NCI-H1930 (cell line): ENCODE measurements at regions not wholly inside any gene's neighbourhood (a gene's known extent, or its start where the extent isn't known, plus 50 kb on each side); places are given as distances from the start of the nearest gene placed in this dataset.
"Not testable (repeated sequence)": the region's sequence is repeated elsewhere in the genome, so short reads cannot be mapped to it uniquely, and the experiment has no call there.

Experiments
- DNase-seq, 2 experiments: peaks; one replicate each; lab custom pipeline; 2025; lab: John Stamatoyannopoulos, UW

- no peak for DNase-seq
Observed at GRCh38 chr7:142440906-142441411, 183.1 kb upstream of the PRSS58 start.

GRCh38 chr7:142440219-142440905 lies 182.5 kb upstream of the PRSS58 start:
- DNase-seq, result no peak

GRCh38 chr7:142439739-142440138 lies 181.9 kb upstream of the PRSS58 start:
- DNase-seq, result no peak

DNA sequence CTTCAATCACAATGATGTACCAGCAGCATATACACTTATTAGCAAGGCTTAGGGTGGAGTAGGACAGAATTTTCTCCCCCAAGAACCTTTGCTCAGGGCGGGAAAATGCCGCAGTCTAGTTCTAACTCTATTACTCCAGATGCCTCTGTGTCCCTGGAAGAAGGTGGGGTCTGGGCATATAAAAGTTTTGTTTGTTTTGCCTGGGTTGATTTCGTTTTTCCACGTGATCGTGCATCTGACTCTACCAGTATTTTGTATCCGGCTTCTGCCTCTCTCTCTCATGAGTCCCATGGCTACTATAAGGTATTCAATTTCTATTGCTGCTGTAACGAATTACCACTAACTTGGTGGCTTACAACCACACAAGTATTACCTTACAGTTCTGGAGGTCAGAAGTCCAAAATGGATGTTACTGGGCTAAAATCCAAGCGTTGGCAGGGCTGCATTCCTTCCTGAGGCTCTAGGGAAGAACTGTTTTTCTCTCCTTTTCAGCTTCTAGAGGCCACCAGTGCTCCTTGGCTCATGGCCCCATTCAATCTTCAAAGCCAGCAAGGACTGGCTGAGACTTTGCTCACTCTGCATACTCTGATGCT lies 181.2 kb upstream of the PRSS58 start:
- DNase-seq, result no peak

- DNase-seq, result peak in 1 of 2 experiments; percentile 11
Observed at GRCh38 chr7:142438235-142438922, 180.5 kb upstream of the PRSS58 start.

GRCh38 chr7:142437741-142438140 lies 179.9 kb upstream of the PRSS58 start:
- no peak for DNase-seq

DNA sequence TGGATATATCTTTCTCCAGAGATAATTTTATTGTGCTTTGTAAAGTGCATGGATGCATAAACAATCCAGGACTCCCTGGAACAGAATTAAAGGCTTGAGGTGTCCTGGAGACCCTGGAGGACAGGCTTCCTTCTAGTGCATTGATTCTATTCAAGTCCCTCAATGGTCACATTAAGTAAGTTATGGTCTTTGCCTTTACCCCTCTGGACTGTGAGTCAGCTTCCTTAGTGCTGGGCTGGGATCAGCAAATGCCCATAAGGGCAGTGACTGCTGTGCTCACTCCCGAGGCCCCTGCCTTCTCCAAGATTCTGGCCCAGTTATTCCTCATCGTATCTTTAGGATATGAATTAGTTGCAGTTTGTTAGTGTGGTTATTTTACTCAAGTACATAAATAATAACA lies 178.7 kb upstream of the PRSS58 start:
- DNase-seq, result no peak

DNA sequence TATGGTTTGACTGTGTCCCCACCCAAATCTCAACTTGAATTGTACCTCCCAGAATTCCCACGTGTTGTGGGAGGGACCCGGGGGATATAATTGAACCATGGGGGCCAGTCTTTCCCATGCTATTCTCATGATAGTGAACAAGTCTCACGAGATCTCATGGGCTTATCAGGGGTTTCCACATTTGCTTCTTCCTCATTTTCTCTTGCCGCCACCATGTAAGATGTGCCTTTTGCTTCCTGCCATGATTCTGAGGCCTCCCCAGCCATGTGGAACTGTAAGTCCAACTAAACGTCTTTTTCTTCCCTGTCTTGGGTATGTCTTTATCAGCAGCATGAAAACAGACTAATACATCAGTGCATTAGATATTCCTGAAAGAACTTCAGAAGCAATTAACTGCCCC lies 177.7 kb upstream of the PRSS58 start:
- not testable (repeated sequence) for DNase-seq

DNA sequence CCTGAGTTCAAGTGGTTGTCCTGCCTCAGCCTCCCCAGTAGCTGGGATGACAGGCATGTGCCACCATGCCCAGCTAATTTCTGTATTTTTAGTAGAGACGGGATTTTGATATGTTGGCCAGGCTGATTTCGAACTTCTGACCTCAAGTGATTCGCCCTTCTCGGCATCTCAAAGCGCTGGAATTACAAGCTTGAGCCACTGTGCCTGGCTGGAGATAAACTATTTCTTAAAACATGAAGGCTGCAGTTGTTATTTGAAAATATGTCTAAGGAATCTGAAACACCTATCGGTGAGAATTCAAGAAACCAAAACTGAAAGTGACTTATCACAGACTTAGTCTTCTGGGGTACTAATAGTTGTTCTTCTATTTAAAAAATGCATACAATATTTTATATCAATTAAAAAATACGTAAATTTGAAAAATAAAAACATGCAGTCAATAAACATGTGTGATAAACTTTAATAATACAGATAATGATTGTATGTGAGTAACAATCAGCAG lies 176.9 kb upstream of the PRSS58 start:
- DNase-seq, result no peak

DNA sequence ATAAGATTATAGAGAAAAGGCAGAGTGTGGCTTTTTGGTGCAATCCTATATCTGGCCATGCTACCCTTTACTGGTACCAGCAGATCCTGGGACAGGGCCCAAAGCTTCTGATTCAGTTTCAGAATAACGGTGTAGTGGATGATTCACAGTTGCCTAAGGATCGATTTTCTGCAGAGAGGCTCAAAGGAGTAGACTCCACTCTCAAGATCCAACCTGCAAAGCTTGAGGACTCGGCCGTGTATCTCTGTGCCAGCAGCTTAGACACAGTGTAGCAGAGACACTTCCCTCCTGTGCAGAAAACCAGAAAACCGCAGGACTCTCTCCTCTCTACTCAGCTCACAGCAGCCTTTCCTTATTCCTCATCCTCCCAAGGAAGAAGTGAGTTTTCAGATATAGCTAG lies 176.3 kb upstream of the PRSS58 start:
- DNase-seq, result not testable (repeated sequence)

GRCh38 chr7:142432377-142432776 lies 174.5 kb upstream of the PRSS58 start:
- no peak for DNase-seq

- no peak for DNase-seq
Observed at GRCh38 chr7:142431491-142431890, 173.6 kb upstream of the PRSS58 start.

DNA sequence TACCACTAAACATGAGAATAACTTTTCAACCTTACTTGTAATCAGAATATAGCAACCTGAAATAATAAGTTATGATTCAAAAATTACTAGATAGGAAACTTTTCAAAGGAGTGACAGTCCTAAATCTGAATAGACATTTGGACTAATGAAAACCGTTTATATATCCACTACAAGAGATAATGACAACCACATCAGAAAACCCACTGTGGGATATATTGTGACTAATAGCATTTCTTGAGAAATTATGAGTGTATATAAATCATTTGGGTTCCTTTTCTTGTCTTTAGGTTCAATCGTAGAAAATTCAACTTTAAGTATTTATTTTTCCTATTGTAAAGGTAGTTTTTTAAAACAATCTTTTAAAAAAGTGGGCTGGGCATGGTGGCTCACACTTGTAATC lies 170.2 kb upstream of the PRSS58 start:
- no peak for DNase-seq

GRCh38 chr7:142425281-142425680 lies 167.4 kb upstream of the PRSS58 start:
- no peak for DNase-seq

- DNase-seq, result no peak
Observed at GRCh38 chr7:142422621-142423020, 164.8 kb upstream of the PRSS58 start.

DNA sequence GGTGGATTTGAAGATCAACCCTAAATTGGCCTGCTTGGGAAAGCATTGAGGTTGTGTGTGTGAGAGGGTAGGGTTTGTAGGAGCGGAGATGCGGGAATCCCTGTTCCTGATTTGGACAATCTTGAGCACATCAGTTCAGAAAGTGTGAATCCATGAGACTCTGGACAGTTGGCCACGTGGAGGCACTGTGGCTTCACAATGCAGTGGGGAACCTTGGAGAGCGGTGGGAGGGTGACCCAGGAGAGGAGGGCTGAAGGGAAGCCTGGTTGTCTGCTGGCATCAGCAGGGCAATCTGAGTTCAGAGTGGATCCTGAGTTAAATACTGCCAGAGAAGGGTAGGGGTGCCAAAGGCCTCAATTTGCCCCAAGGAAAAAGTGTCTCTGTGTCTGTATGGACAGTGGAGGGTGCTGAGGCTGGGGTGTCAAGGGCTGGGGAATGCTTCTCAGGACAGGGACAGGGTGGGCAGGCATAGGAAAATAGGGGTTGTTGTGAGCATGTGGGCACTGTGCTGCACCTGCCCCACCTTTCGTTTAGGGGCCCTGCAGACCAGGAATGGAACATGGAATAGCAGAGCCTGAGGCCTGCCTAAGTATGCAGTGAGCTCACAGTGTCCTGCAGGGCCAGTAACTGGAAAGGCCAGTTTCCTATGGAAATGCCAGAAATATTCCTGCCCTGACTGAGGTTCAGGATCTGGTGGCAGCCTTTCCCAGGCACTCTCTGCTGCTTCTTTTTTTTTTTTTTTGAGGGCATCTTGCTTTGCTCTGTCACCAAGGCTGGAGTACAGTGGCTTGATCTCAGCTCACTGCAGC lies 162.9 kb upstream of the PRSS58 start:
- DNase-seq, result peak in 1 of 2 experiments; percentile 12

GRCh38 chr7:142418326-142418725 lies 160.5 kb upstream of the PRSS58 start:
- no peak for DNase-seq

DNA sequence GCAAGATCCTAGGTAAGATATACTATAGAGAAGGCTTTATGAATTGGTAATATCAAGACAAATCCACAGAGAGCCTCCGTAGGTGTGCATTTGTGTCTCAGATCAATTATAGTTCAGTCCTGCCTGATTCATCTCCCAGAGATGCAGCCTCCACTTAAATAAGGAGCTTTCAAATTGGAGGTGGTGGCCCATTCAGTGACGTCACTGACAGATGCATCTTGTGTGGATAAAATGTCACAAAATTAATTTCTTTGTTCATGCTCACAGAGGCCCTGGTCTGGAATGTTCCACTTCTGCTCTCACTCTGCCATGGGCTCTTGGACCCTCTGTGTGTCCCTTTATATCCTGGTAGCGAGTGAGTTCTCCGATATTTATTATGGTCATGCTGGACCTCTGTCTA lies 157.1 kb upstream of the PRSS58 start:
- no peak for DNase-seq

DNA sequence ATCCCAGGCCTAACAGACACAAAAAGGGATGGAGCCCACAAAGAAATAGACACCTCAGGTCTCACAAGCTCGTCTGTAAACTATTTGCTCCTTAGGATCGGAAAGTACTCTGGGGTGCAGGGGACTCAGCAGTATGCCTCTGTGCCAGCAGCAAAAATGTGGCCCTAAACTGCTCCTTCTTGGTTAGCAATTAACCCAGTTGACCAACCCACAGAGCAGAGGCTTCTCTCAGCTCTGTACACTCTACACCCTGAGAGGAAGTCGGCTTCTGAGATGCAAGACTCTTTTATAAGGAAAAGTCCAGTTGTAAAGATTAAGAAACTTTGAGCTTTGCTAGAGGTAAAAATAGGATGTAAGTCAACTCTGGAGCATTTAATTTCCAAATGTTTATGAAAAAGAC lies 156.3 kb upstream of the PRSS58 start:
- DNase-seq, result no peak

DNA sequence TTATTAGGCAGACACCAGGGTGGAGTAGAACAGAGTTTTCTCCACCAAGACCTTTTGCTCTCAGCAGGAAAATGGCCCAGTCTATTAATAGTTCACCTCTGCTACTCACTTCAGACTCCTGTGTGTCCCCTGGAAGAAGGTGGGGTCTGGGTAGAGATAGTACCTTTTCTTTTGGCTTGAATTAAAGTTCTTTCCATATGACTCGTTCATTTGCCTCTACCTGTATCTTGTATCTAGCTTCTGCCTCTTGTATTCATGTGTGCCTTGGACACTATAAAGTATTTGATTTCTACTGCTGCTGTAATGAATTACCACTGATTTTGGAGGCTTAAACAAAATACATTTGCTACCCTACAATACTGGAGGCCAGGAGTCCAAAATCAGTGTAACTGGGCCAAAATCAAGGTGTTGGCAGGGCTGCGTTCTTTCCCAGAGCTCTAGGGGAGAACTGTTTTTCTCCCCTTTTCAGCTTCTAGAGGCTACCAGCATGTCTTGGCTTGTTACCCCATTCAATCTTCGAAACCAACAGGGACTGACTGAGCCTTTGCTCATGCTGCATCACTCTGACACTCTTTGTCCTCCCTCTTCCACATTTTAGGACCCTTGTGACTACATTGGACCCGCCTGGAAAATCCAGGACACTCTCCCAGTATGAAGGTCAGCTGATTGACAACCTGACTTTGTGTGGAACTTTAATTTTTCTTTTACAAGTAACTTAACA lies 155.6 kb upstream of the PRSS58 start:
- no peak for DNase-seq

GRCh38 chr7:142412551-142413193 lies 154.8 kb upstream of the PRSS58 start:
- DNase-seq, result peak; percentile 27 to 61
